Stimulated activated naive CD8-positive, alpha-beta T cell treated with anti-CD3 and anti-CD28 coated beads, Interleukin-15, Interleukin-2, amounts not matched to agents 100 ng/mL and 50 ng/mL, for 24 hours (primary cell): ENCODE measurements at regions not wholly inside any gene's neighbourhood (a gene's known extent, or its start where the extent isn't known, plus 50 kb on each side); places are given as distances from the start of the nearest gene placed in this dataset.

Source experiments
- H3K27ac Mint-ChIP-seq: one replicate; pipeline ENCODE4 v1.8.0; 2021; ENCODE audit warnings: mild to moderate bottlenecking, mixed read lengths
- H3K27me3 Mint-ChIP-seq: one replicate; pipeline ENCODE4 v1.8.0; 2021; ENCODE audit warnings: mixed read lengths
- H3K36me3 Mint-ChIP-seq: one replicate; pipeline ENCODE4 v1.8.0; 2021; ENCODE audit warnings: low read depth, mixed read lengths
- H3K4me1 Mint-ChIP-seq: one replicate; pipeline ENCODE4 v1.8.0; 2021; ENCODE audit warnings: low read depth, mixed read lengths
- H3K4me3 Mint-ChIP-seq: one replicate; pipeline ENCODE4 v1.8.0; 2021; ENCODE audit warnings: mild to moderate bottlenecking, mixed read lengths
- H3K9me3 Mint-ChIP-seq: one replicate; pipeline ENCODE4 v1.8.0; 2021; ENCODE audit warnings: mixed read lengths

GRCh38 chr10:2828741-2829140 is 238.6 kb upstream of the PFKP start:
- no peaks in the 10 kb centered on the region for H3K36me3 Mint-ChIP-seq
- H3K4me1 Mint-ChIP-seq, result no peaks in the 10 kb centered on the region
- H3K9me3 Mint-ChIP-seq, result peaks cover 7% of the 10 kb centered on the region
- H3K27me3 Mint-ChIP-seq, result peaks cover 21% of the 10 kb centered on the region
- no peak overlapping the region for H3K4me3 Mint-ChIP-seq
- H3K27ac Mint-ChIP-seq, result no peak overlapping the region

GRCh38 chr10:2826675-2827074 is 240.7 kb upstream of the PFKP start:
- no peaks in the 10 kb centered on the region for H3K36me3 Mint-ChIP-seq
- H3K27me3 Mint-ChIP-seq, result peaks cover 22% of the 10 kb centered on the region
- H3K4me1 Mint-ChIP-seq, result no peaks in the 10 kb centered on the region
- H3K9me3 Mint-ChIP-seq, result peaks cover 7% of the 10 kb centered on the region
- no peak overlapping the region for H3K4me3 Mint-ChIP-seq
- H3K27ac Mint-ChIP-seq, result no peak overlapping the region

- H3K27ac Mint-ChIP-seq, result no peak overlapping the region
- no peak overlapping the region for H3K4me3 Mint-ChIP-seq
- peaks cover 7% of the 10 kb centered on the region for H3K9me3 Mint-ChIP-seq
- H3K4me1 Mint-ChIP-seq, result no peaks in the 10 kb centered on the region
- peaks cover 22% of the 10 kb centered on the region for H3K27me3 Mint-ChIP-seq
- no peaks in the 10 kb centered on the region for H3K36me3 Mint-ChIP-seq
These were observed 241.5 kb upstream of the PFKP start for GRCh38 chr10:2825841-2826240.

GRCh38 chr10:2817940-2818636 is 249.3 kb upstream of the PFKP start:
- H3K4me1 Mint-ChIP-seq, result no peaks in the 10 kb centered on the region
- H3K27ac Mint-ChIP-seq, result no peak overlapping the region
- H3K36me3 Mint-ChIP-seq, result no peaks in the 10 kb centered on the region
- no peaks in the 10 kb centered on the region for H3K9me3 Mint-ChIP-seq
- H3K4me3 Mint-ChIP-seq, result no peak overlapping the region
- peaks cover 6% of the 10 kb centered on the region for H3K27me3 Mint-ChIP-seq

GRCh38 chr10:2813693-2814092 is 253.7 kb upstream of the PFKP start:
- H3K4me3 Mint-ChIP-seq, result no peak overlapping the region
- peaks cover 2% of the 10 kb centered on the region for H3K9me3 Mint-ChIP-seq
- no peaks in the 10 kb centered on the region for H3K4me1 Mint-ChIP-seq
- H3K27me3 Mint-ChIP-seq, result peaks cover 4% of the 10 kb centered on the region
- no peak overlapping the region for H3K27ac Mint-ChIP-seq
- no peaks in the 10 kb centered on the region for H3K36me3 Mint-ChIP-seq

GRCh38 chr10:2813286-2813685 is 254.1 kb upstream of the PFKP start:
- Mint-ChIP-seq H3K27ac (no peak overlapping the region), H3K27me3 (peaks cover 4% of the 10 kb centered on the region), H3K9me3 (peaks cover 4% of the 10 kb centered on the region)

GRCh38 chr10:2812631-2813030 is 254.7 kb upstream of the PFKP start:
- no peaks in the 10 kb centered on the region for H3K36me3 Mint-ChIP-seq
- peaks cover 10% of the 10 kb centered on the region for H3K9me3 Mint-ChIP-seq
- no peak overlapping the region for H3K27ac Mint-ChIP-seq
- H3K4me3 Mint-ChIP-seq, result no peak overlapping the region
- no peaks in the 10 kb centered on the region for H3K4me1 Mint-ChIP-seq
- peaks cover 4% of the 10 kb centered on the region for H3K27me3 Mint-ChIP-seq

More at GRCh38 chr10:2813286-2813685, 254.1 kb upstream of the PFKP start:
- Mint-ChIP-seq H3K4me1 (no peaks in the 10 kb centered on the region), H3K36me3 (no peaks in the 10 kb centered on the region), H3K4me3 (no peak overlapping the region)

GRCh38 chr10:2800178-2800577 is 267.2 kb upstream of the PFKP start:
- no peak overlapping the region for H3K4me3 Mint-ChIP-seq
- H3K27me3 Mint-ChIP-seq, result peaks cover 13% of the 10 kb centered on the region
- no peaks in the 10 kb centered on the region for H3K36me3 Mint-ChIP-seq
- no peak overlapping the region for H3K27ac Mint-ChIP-seq
- no peaks in the 10 kb centered on the region for H3K4me1 Mint-ChIP-seq
- peaks cover 4% of the 10 kb centered on the region for H3K9me3 Mint-ChIP-seq

- peaks cover 6% of the 10 kb centered on the region for H3K9me3 Mint-ChIP-seq
- H3K27me3 Mint-ChIP-seq, result peaks cover 11% of the 10 kb centered on the region
- no peaks in the 10 kb centered on the region for H3K4me1 Mint-ChIP-seq
- no peak overlapping the region for H3K4me3 Mint-ChIP-seq
- no peaks in the 10 kb centered on the region for H3K36me3 Mint-ChIP-seq
- H3K27ac Mint-ChIP-seq, result no peak overlapping the region
These were observed 268.9 kb upstream of the PFKP start for GRCh38 chr10:2798336-2799022.

GRCh38 chr10:2791774-2792443 is 275.4 kb upstream of the PFKP start:
- Mint-ChIP-seq H3K9me3 (peaks cover 6% of the 10 kb centered on the region), H3K27ac (no peak overlapping the region), H3K4me1 (peaks cover 25% of the 10 kb centered on the region), H3K27me3 (peaks cover 24% of the 10 kb centered on the region), H3K4me3 (no peak overlapping the region), H3K36me3 (no peaks in the 10 kb centered on the region)

GRCh38 chr10:2790396-2791188 is 276.8 kb upstream of the PFKP start:
- Mint-ChIP-seq H3K36me3 (no peaks in the 10 kb centered on the region), H3K27ac (no peak overlapping the region), H3K9me3 (peaks cover 6% of the 10 kb centered on the region), H3K4me3 (no peak overlapping the region), H3K4me1 (peaks cover 25% of the 10 kb centered on the region), H3K27me3 (peaks cover 29% of the 10 kb centered on the region)

GRCh38 chr10:2786251-2786650 is 281.1 kb upstream of the PFKP start:
- Mint-ChIP-seq H3K4me3 (no peak overlapping the region), H3K27ac (no peak overlapping the region), H3K36me3 (no peaks in the 10 kb centered on the region), H3K4me1 (peaks cover 7% of the 10 kb centered on the region), H3K27me3 (peaks cover 40% of the 10 kb centered on the region), H3K9me3 (no peaks in the 10 kb centered on the region)

GRCh38 chr10:2784766-2785165 is 282.6 kb upstream of the PFKP start:
- Mint-ChIP-seq H3K27ac (no peak overlapping the region), H3K4me3 (no peak overlapping the region), H3K9me3 (no peaks in the 10 kb centered on the region), H3K36me3 (no peaks in the 10 kb centered on the region), H3K27me3 (peaks cover 39% of the 10 kb centered on the region), H3K4me1 (no peaks in the 10 kb centered on the region)

- Mint-ChIP-seq H3K36me3 (no peaks in the 10 kb centered on the region), H3K27ac (no peak overlapping the region), H3K4me1 (no peaks in the 10 kb centered on the region), H3K9me3 (no peaks in the 10 kb centered on the region), H3K4me3 (no peak overlapping the region), H3K27me3 (peaks cover 40% of the 10 kb centered on the region)
These were observed 284.4 kb upstream of the PFKP start for GRCh38 chr10:2782950-2783349.

- Mint-ChIP-seq H3K27ac (no peak overlapping the region), H3K9me3 (no peaks in the 10 kb centered on the region), H3K36me3 (no peaks in the 10 kb centered on the region), H3K4me1 (no peaks in the 10 kb centered on the region), H3K27me3 (peaks cover 40% of the 10 kb centered on the region), H3K4me3 (no peak overlapping the region)
These were observed 285.1 kb upstream of the PFKP start for GRCh38 chr10:2782265-2782664.
